ENCODE measurements at regions not wholly inside any gene's neighbourhood (a gene's known extent, or its start where the extent isn't known, plus 50 kb on each side); places are given as distances from the start of the nearest gene placed in this dataset.

GRCh38 chr2:163852616-163853015 is 116.8 kb upstream of the FIGN start:
- no peak for TF ChIP-seq ZFX (IDR thresholded peaks at IDR 0.05; ENCODE audit: borderline replicate concordance)
- no peak for TF ChIP-seq CTCF (IDR thresholded peaks at IDR 0.05)
